Islet of Langerhans (tissue), 1 donor: ENCODE measurements at regions not wholly inside any gene's neighbourhood (a gene's known extent, or its start where the extent isn't known, plus 50 kb on each side); places are given as distances from the start of the nearest gene placed in this dataset.
"Not testable (repeated sequence)": the region's sequence is repeated elsewhere in the genome, so short reads cannot be mapped to it uniquely, and the experiment has no call there.

Experiments used
- FAIRE-seq: peaks from one replicate; lab custom pipeline; 2011; peaks lifted over from hg19 to GRCh38; lab: Jason Lieb, UNC

DNA sequence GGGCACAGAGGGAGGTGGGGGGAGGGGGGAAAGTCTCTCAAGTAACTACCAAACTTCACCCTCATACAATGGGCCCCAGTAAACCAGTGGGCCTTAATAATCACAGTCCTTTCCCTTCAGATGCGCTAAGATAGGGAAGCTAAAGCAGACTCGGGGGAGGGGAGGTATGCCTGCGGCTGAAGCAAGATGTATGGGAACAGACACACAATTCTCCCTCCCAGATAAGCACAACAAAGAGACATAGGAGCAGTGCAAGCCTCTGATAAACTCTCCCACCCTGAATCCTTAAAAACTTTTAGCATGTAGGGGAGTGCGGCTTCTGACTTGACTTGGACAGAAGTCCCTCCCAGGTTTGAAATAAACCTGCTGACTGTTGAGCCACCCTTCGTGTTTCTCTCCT, 54.7 kb downstream of the PROP1 start:
- not testable (repeated sequence) for FAIRE-seq

DNA sequence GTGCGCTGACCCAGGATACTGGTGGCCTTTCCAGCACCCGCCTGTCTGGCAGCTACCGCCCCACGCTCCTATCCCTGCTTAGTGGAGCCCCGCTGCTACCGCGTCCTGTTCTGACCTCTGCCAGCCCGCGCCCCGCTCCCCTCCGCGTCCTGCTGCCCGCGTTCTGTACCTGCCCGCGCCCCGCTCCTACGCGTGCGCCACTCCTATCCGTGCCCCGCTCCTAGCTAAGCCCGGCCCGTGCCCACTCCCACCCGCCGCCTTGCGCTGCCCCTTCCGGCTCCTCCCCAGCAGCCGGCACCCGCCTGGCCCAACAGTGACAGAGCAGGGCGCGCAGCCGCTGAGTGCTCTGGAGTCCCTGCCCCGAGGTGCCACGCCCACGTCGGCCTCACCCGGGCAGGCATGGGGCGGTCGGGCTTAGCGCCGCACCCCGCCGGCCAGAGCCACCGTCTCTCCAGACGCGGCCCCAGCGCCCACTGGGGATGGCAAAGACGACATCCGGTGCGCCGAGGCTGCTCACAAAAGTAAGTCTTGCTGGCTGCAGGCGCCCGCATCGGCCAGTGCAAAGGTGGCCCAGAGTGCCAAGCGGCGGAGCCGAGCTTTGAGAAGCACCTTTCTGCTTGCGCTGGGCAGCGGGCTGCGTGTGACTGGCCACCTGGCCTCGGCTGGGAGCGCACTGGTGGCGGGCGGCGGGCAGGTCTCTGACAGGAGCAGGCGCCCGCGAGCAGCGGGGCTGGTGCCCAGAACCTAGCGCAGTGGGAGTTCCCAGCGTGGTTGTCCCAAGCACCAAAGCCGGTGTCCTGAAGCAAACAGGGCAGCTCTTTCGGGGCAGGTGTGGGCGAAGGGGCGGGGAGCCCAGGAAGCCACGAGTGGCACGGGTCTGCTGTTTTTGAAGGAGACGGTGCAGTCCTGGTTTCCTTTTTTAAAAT, 56.5 kb downstream of the PROP1 start:
- FAIRE-seq = not testable (repeated sequence)

DNA sequence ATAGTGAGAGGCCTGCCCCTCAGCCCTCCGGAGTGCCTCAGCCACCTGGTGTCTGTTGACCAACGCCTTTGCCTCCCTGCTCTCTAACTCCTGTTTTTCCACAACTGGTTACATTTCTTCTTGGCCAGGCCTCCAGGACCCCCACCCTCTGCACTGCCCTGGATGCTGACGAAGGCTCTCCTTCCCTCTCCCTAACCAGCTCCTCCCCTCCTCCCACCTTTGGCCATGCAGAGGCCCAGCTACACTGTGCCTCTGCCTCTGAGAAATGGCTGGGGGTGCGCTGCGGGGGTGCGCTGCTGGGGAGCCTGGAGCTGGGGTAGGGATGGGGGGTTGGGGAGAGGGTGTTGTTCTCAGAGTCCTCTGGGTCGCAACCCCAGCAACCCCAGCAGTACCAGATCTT, 57.3 kb downstream of the PROP1 start:
- FAIRE-seq = not testable (repeated sequence)

DNA sequence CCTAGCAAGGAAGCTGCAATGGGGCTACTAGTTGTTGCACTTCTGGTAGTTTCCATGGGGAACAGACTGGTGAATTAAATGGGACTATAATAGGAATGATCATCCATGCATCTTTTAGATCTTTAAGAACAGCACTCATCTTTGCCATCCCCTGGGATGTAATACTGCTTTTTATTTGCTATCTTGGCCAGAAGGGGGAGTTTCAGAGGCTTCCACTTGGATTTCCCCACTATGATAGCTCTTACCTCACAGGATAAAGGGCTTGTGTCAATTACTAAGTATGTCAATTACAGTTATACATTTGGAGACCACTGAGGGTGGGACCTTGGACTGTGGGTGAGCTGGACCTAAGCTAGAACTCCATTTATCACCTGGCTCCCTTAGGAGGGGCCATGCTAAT, 61.8 kb downstream of the PROP1 start:
- not testable (repeated sequence) for FAIRE-seq

GRCh38 chr5:177930269-177931022, 65.6 kb downstream of the PROP1 start:
- FAIRE-seq = peak; percentile 93

- FAIRE-seq = peak; percentile 87
These were observed 66.4 kb downstream of the PROP1 start for GRCh38 chr5:177929618-177930017.

GRCh38 chr5:177927500-177927899, 68.5 kb downstream of the PROP1 start:
- not testable (repeated sequence) for FAIRE-seq

- not testable (repeated sequence) for FAIRE-seq
These were observed 71.5 kb downstream of the PROP1 start for GRCh38 chr5:177924577-177924976.

- FAIRE-seq = not testable (repeated sequence)
These were observed 72.2 kb downstream of the PROP1 start for GRCh38 chr5:177923837-177924236.

DNA sequence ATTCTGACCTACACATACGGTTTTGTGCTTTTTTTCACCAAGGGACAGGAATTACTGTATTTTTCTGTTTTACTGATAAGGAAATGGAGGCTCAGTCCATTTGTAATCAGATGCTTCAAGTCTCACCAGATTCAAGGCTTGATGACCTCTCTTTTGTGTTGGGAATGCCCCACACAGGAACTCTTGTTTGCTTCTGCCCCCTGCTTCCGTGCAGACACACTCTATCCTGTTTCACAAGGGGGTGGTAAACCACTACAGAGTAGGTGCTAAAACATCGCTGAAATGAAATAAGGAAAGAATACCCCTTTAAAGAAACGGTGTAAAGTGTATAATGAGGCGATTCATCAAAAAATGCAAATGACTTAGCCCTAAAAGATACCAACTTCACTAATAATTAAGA, 72.9 kb downstream of the PROP1 start:
- FAIRE-seq = not testable (repeated sequence)

GRCh38 chr5:177909261-177909660, 86.8 kb downstream of the PROP1 start:
- peak; percentile 82 for FAIRE-seq

GRCh38 chr5:177902806-177903205, 93.2 kb downstream of the PROP1 start:
- FAIRE-seq = not testable (repeated sequence)

DNA sequence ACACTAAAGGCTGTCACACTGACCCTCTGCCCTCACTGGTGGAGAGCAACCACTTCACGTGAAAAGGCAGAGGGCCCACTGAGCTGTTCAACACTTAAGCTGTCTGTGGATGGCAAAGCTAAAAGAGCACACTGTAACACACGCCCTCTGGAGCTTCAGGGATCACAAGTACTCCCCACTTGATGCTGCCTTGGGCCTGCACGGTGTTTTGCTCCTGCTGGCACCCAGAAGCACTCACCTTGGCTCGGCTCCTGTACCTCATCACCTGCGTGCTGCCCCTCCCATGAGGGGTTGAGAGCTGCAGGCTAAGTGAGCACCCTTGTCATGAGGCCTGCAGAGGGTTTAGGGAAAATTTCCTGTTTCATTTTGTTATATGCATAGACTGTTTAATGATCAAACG, 96.0 kb downstream of the PROP1 start:
- not testable (repeated sequence) for FAIRE-seq

- FAIRE-seq = not testable (repeated sequence)
These were observed 101.2 kb downstream of the PROP1 start for GRCh38 chr5:177894681-177895453.

DNA sequence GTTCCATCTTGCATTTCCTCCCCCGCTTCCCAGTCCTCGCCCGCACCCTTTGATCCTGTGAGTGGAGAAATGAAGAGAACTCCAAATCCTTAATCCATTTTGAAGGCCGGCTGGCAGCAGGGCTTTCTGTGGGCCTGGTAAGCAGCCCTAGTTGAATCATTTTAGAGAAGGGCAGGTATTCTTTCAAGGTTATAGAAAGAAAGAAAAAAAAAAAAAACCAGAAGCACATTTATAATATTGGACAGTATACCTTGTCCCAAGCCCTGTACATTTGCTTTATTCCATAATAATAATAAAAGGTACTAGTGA, 103.7 kb downstream of the PROP1 start:
- peak; percentile 27 for FAIRE-seq

DNA sequence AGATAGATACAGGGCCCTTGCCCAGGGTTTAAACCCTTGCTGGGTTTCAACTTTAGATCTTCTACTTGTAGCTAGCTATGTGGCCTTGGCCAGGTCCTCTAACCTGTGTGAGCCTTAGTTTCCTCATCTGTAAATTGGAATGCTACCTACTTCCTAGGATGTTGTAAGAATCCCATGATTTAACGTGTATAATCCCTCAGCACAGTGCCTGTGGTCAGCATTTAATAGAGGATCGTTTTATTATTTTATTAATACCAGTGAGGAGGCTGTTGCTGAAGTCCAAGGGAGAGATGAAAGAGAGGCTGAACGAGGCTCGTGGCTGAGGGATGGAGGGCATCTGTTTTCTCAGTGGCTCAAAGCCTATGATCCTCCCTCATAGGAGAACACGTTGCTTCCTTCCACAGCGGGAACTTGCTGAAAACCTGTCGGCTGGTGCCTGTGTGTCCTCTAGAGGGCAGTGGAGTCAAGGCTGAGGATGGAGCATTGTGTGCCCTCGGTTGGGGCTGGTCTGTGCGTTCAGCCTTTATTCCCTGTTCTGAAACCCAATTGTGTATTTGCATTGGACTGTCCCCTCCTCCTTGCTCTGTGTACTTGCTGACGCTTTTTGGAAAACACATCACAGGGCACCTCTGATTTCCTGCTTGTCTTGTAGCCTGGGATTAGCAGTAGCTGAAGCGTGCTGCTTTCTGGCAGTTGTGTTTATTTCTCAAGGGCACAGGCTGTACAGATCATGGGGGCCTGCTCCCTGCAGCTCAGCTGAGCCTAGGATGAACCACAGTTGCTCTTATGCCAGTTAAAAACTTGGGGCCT, 104.3 kb downstream of the PROP1 start:
- FAIRE-seq = peak; percentile 99

DNA sequence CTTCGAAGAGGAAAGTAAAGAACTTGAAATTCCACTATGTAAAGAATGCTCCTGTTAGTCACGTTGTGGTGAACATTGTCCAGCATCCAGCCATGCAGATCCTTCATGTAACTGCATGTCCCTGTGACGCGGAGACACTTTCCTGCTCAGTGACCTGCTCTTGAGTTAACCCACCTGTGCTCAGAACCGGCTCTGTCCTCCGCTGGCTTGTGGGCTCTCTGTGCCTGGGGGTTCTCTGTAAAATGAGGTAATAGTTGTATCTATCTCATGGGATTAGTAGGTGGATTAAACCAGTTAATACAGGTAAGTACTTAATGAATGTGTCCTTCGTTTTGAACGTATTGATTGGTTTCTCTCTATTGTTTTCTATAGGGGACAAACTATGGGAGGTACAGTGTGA, 100.6 kb upstream of the FAM153A start:
- FAIRE-seq = not testable (repeated sequence)

DNA sequence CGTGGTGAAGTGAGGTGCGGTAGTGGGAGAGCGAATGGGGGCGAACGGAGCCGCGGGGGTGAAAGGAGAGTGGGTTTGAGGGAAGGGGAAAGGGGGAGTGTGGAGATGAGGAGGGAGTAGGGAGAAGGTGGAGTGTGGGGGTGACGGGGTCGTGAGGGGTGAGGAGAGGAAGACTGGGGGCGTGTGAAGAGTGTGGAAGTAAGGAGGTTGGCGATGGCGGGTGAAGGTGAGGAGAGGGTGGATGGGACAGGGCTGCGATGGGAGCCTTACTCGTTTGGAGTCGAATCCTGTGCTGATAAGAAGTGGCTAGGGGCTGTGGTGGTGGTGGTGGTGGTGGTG, 93.2 kb upstream of the FAM153A start:
- FAIRE-seq = not testable (repeated sequence)

DNA sequence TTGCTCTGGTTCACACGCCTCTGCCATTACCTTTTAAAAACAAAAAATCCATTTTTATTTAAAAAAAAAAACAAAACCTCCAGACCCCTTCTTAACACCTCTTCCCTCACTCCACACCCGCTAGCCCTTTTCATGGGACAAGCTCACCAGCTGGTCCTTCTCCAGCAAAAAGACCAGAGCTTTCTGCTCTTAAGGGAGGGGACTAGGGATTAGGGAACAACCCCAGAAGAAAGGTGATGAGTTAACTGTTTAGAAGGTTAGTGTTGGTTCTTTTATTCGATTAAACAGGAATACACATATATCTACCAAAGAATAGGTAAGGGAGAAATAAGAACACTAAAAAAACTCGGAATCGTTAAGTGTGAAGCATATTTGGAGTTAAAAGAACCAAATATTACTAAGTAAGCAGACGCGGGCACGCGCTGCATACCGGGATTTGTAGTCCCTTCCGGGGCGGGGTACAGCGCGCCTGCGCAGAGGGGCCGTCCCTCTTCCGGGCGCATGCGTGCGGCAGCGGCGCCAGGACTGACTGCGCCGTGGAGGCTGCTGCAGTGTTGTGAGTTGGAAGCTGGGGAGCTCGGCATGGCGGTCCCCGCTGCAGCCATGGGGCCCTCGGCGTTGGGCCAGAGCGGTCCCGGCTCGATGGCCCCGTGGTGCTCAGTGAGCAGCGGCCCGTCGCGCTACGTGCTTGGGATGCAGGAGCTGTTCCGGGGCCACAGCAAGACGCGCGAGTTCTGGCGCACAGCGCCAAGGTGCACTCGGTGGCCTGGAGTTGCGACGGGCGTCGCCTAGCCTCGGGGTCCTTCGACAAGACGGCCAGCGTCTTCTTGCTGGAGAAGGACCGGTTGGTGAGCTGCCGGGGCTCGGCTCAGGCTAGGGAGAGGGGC, 92.6 kb upstream of the FAM153A start:
- FAIRE-seq = peak; percentile 36

DNA sequence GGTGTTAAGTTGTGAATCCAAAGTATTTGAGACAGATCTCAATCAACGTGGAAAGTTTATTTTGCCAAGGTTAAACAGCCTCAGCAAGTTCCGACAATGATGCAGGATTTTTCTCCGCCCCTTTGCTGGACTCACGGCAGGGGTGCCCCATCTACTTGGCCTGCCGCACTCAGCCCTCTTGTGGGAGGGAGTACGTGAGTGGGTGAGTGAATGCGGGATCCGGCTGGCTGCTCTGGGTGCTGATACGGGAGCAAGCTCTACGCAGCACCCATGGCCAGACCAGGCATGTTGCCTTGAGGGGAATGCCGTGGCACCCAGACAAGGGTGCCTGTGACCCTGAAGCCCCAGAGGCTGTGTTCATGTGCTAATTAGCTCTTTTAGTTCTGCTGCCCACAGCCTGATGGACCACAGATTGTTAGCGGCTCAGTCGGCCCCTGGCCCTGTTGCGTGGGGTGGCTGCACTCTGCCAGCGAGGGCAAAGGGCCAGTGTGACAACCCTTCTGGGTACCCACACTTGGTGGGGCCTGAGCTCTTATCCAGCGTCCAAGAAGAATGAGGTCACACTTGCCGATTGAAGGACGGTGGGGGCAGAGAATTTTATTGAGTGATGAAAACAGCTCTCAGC, 81.2 kb upstream of the FAM153A start:
- not testable (repeated sequence) for FAIRE-seq
